M059J (cell line): ENCODE measurements at regions not wholly inside any gene's neighbourhood (a gene's known extent, or its start where the extent isn't known, plus 50 kb on each side); places are given as distances from the start of the nearest gene placed in this dataset.

ENCODE experiments used
- DNase-seq: peaks from one replicate; pipeline ENCODE4 v3.0.0-alpha.2; 2012; ENCODE audit warnings: low read depth

GRCh38 chr10:63744060-63744941, 223.1 kb downstream of the REEP3 start:
- no peak for DNase-seq

GRCh38 chr10:63749915-63750314, 228.7 kb downstream of the REEP3 start:
- no peak for DNase-seq

GRCh38 chr10:63751836-63752235, 230.6 kb downstream of the REEP3 start:
- DNase-seq: no peak

GRCh38 chr10:63752318-63752717, 231.1 kb downstream of the REEP3 start:
- DNase-seq: no peak

- no peak for DNase-seq
Measured at GRCh38 chr10:63753808-63754207, 232.6 kb downstream of the REEP3 start.

GRCh38 chr10:63755441-63755840, 234.2 kb downstream of the REEP3 start:
- no peak for DNase-seq

- DNase-seq: peak; percentile 50
Measured at GRCh38 chr10:63757067-63757466, 235.9 kb downstream of the REEP3 start.

- peak; percentile 24 for DNase-seq
Measured at GRCh38 chr10:63758080-63758479, 236.9 kb downstream of the REEP3 start.

- DNase-seq: no peak
Measured at GRCh38 chr10:63759335-63759734, 238.1 kb downstream of the REEP3 start.

GRCh38 chr10:63760034-63760707, 239.0 kb downstream of the REEP3 start:
- DNase-seq: no peak

- no peak for DNase-seq
Measured at GRCh38 chr10:63760708-63761047, 239.5 kb downstream of the REEP3 start.

GRCh38 chr10:63761243-63761642, 240.0 kb downstream of the REEP3 start:
- DNase-seq: peak; percentile 16

- peak; percentile 53 for DNase-seq
Measured at GRCh38 chr10:63763744-63764143, 242.5 kb downstream of the REEP3 start.

GRCh38 chr10:63765126-63765525, 243.9 kb downstream of the REEP3 start:
- DNase-seq: peak; percentile 56

GRCh38 chr10:63766745-63767137, 245.5 kb downstream of the REEP3 start:
- DNase-seq: no peak

- peak; percentile 37 for DNase-seq
Measured at GRCh38 chr10:63767138-63767801, 246.1 kb downstream of the REEP3 start.

GRCh38 chr10:63769367-63769766, 248.2 kb downstream of the REEP3 start:
- no peak for DNase-seq

- DNase-seq: no peak
Measured at GRCh38 chr10:63770523-63770922, 249.3 kb downstream of the REEP3 start.

GRCh38 chr10:63772491-63772890, 251.3 kb downstream of the REEP3 start:
- DNase-seq: no peak

- no peak for DNase-seq
Measured at GRCh38 chr10:63773106-63773505, 251.9 kb downstream of the REEP3 start.

GRCh38 chr10:63773962-63774361, 252.8 kb downstream of the REEP3 start:
- DNase-seq: no peak

- no peak for DNase-seq
Measured at GRCh38 chr10:63780101-63780500, 258.9 kb downstream of the REEP3 start.

GRCh38 chr10:63781226-63781625, 260.0 kb downstream of the REEP3 start:
- no peak for DNase-seq
